Panc1 (cell line): ENCODE measurements at regions not wholly inside any gene's neighbourhood (a gene's known extent, or its start where the extent isn't known, plus 50 kb on each side); places are given as distances from the start of the nearest gene placed in this dataset.

Experiments
- ATAC-seq: fragments of 200-7000 bp; cut with Tn5 transposase; 2 replicates; pipeline ENCODE4 v1.9.1; 2020; ENCODE audit warnings: mild to moderate bottlenecking, moderate library complexity
- BruUV-seq: library from RNA; stranded (reverse); fragments of 400-500 nt; replicated peaks from 2 replicates; lab custom pipeline; 2021; lab: Mats Ljungman, UMichigan
- CTCF ChIA-PET: fragments of 300-600 bp; sonication (Branson Sonifier 250); formaldehyde crosslinking; loops from one replicate; lab custom pipeline; 2022; ENCODE audit warnings: antibody characterized with exemption; lab: Charles Lee
- POLR2A ChIA-PET: fragments of 300-600 bp; sonication (Branson Sonifier 250); formaldehyde crosslinking; loops from one replicate; lab custom pipeline; 2022; ENCODE audit warnings: antibody characterized with exemption; lab: Charles Lee
- DNase-seq: peaks from one replicate; pipeline ENCODE4 v3.0.0-alpha.2; 2010; ENCODE audit warnings: low read depth, low spot score
- H3K27ac ChIP-seq: 2 replicates; pipeline ENCODE4 v1.5.1; 2011; ENCODE audit warnings: mild to moderate bottlenecking, low read length, inconsistent platforms
- H3K27me3 ChIP-seq: fragments of 200-500 bp; sonication (Bioruptor generic); 2 replicates; pipeline ENCODE4 v1.6.0; 2014; ENCODE audit warnings: low read length, inconsistent platforms; ENCODE audit not compliant: control insufficient read depth, insufficient read depth
- H3K36me3 ChIP-seq: fragments of 200-500 bp; sonication (Bioruptor generic); 2 replicates; pipeline ENCODE4 v1.5.1; 2014; ENCODE audit warnings: inconsistent platforms, mild to moderate bottlenecking, low read length, moderate library complexity; ENCODE audit not compliant: control insufficient read depth, insufficient read depth
- H3K4me1 ChIP-seq: 2 replicates; pipeline ENCODE4 v1.5.1; 2011; ENCODE audit warnings: inconsistent platforms, mild to moderate bottlenecking, low read length, moderate library complexity; ENCODE audit not compliant: control insufficient read depth, insufficient read depth
- H3K4me3 ChIP-seq, 2 experiments: 2 replicates each; pipeline ENCODE4 v1.5.1; 2011 to 2012; ENCODE audit warnings: low read depth in 2 of 2, low read length in 2 of 2, mild to moderate bottlenecking in 2 of 2, inconsistent platforms in 1 of 2, moderate library complexity in 1 of 2
- H3K9me3 ChIP-seq: fragments of 200-500 bp; sonication (Bioruptor generic); 2 replicates; pipeline ENCODE4 v1.5.1; 2014; ENCODE audit warnings: low read depth, mild to moderate bottlenecking, inconsistent platforms, low read length, moderate library complexity; ENCODE audit not compliant: control insufficient read depth, insufficient read depth
- CTCF ChIP-seq: fragments of 450-650 bp; IDR thresholded peaks from 2 replicates; pipeline ENCODE4 v1.5.1; 2017; ENCODE audit warnings: mild to moderate bottlenecking
- POLR2AphosphoS5 ChIP-seq: IDR thresholded peaks from 2 replicates; pipeline ENCODE4 v1.6.1; 2012; ENCODE audit warnings: mild to moderate bottlenecking, low read depth, low read length, moderate library complexity
- REST ChIP-seq, 2 experiments: IDR thresholded peaks; 2 replicates each; pipeline ENCODE4 v1.6.1; 2011 to 2012; ENCODE audit warnings: low read depth in 2 of 2, control low read depth in 1 of 2, low read length in 1 of 2, mild to moderate bottlenecking in 1 of 2, moderate library complexity in 1 of 2; ENCODE audit not compliant: insufficient read depth in 1 of 2
- SIN3A ChIP-seq: IDR thresholded peaks from 2 replicates; pipeline ENCODE4 v1.6.1; 2012; ENCODE audit warnings: low read depth, mild to moderate bottlenecking, low read length, moderate library complexity, borderline replicate concordance; ENCODE audit not compliant: insufficient read depth
- TCF7L2 ChIP-seq: IDR thresholded peaks from 2 replicates; pipeline ENCODE4 v1.6.1; 2011; ENCODE audit warnings: mild to moderate bottlenecking, low read depth, low read length, inconsistent platforms
- in situ Hi-C: cut with HindIII; loops from 2 replicates; pipeline ENCODE4 v1.10.0; 2016; ENCODE audit warnings: low sequenced_read_pairs, low pct_unique_long_range_greater_than_20kb
- intact Hi-C: fragments of 100-400 bp; cut with micrococcal nuclease; formaldehyde crosslinking; loops from one replicate; pipeline ENCODE4 v1.10.0; 2022; ENCODE audit not compliant: unreplicated experiment

- Histone ChIP-seq H3K27me3 (no peaks in the 10 kb centered on the region), H3K4me3 (no peak overlapping the region), H3K27ac (no peak overlapping the region), H3K36me3 (no peaks in the 10 kb centered on the region), H3K9me3 (no peaks in the 10 kb centered on the region), H3K4me1 (no peaks in the 10 kb centered on the region)
- CTCF ChIA-PET: no interaction called here
- TF ChIP-seq POLR2AphosphoS5: no peak
- no peak for TF ChIP-seq TCF7L2
- TF ChIP-seq SIN3A: no peak
- no peak for TF ChIP-seq CTCF
- no peak for TF ChIP-seq REST (IDR thresholded peaks at IDR 0.05; ENCODE audit: insufficient read depth in 1 of 2, low read depth in 2 of 2, low read length in 1 of 2)
- ATAC-seq (no peak), DNase-seq (no peak)
- POLR2A ChIA-PET: no interaction called here
- in situ Hi-C loops: no loop called here
- no TSS peak for BruUV-seq
- intact Hi-C loops: no loop called here
Measured at GRCh38 chr3:5431146-5431545, 243.6 kb downstream of the EDEM1 start.

- ATAC-seq (no peak), DNase-seq (no peak)
- Histone ChIP-seq H3K9me3 (no peaks in the 10 kb centered on the region), H3K27ac (no peak overlapping the region), H3K4me1 (no peaks in the 10 kb centered on the region), H3K4me3 (no peak overlapping the region), H3K36me3 (no peaks in the 10 kb centered on the region), H3K27me3 (no peaks in the 10 kb centered on the region)
- TF ChIP-seq TCF7L2: no peak
- in situ Hi-C loops (no loop called here), intact Hi-C loops (no loop called here)
- CTCF ChIA-PET: no interaction called here
- POLR2A ChIA-PET: no interaction called here
- no TSS peak for BruUV-seq
Measured at GRCh38 chr3:5431811-5432378, 244.4 kb downstream of the EDEM1 start.

- intact Hi-C loops (no loop called here), in situ Hi-C loops (no loop called here)
- CTCF ChIA-PET: no interaction called here
Measured at GRCh38 chr3:5437296-5437782, 249.8 kb downstream of the EDEM1 start.

More at GRCh38 chr3:5437296-5437782, 249.8 kb downstream of the EDEM1 start:
- no peak for TF ChIP-seq SIN3A
- no peak for TF ChIP-seq REST (IDR thresholded peaks at IDR 0.05; ENCODE audit: insufficient read depth in 1 of 2, low read depth in 2 of 2, low read length in 1 of 2)
- no peak for TF ChIP-seq CTCF
- no peak for TF ChIP-seq POLR2AphosphoS5
- TF ChIP-seq TCF7L2: no peak
- H3K27ac ChIP-seq: no peak overlapping the region
- no peak for DNase-seq
- no peak overlapping the region for H3K4me3 ChIP-seq
- BruUV-seq: no TSS peak
- no peaks in the 10 kb centered on the region for H3K36me3 ChIP-seq
- no peaks in the 10 kb centered on the region for H3K9me3 ChIP-seq
- ATAC-seq: no peak
- POLR2A ChIA-PET: no interaction called here
- H3K4me1 ChIP-seq: no peaks in the 10 kb centered on the region
- no peaks in the 10 kb centered on the region for H3K27me3 ChIP-seq
